Heart right ventricle (tissue), 16 donors: ENCODE measurements at regions not wholly inside any gene's neighbourhood (a gene's known extent, or its start where the extent isn't known, plus 50 kb on each side); places are given as distances from the start of the nearest gene placed in this dataset.

Experiments
- ATAC-seq, 8 donors: fragments of 200-7000 bp; cut with Tn5 transposase; one replicate each; pipeline ENCODE4 v1.9.1; 2020; ENCODE audit warnings: mild to moderate bottlenecking in 8 of 8, moderate library complexity in 8 of 8, moderate number of reproducible peaks in 1 of 8
- DNase-seq, 2 donors: peaks; one replicate each; pipeline ENCODE4 v3.0.0-alpha.2; 2020
- H3K27ac ChIP-seq, 10 donors: fragments of 200-600 bp; sonication (generic) in 2 of 10; one replicate each; pipeline versions ENCODE4 v1.5.0 to v1.8.0; 2020 to 2022; ENCODE audit warnings: mild to moderate bottlenecking in 3 of 10
- H3K27me3 ChIP-seq, 7 donors: fragments of 200-600 bp; one replicate each; pipeline ENCODE4 v1.8.0; 2021 to 2022; ENCODE audit warnings: mild to moderate bottlenecking in 2 of 7
- H3K36me3 ChIP-seq, 9 donors: fragments of 200-600 bp; sonication (generic) in 1 of 9; one replicate each; pipeline versions ENCODE4 v1.5.0 to v1.8.0; 2020 to 2022; ENCODE audit warnings: mild to moderate bottlenecking in 2 of 9
- H3K4me1 ChIP-seq, 9 donors: fragments of 200-600 bp; sonication (generic) in 1 of 9; one replicate each; pipeline versions ENCODE4 v1.5.0 to v1.8.0; 2020 to 2022; ENCODE audit warnings: mild to moderate bottlenecking in 4 of 9
- H3K4me3 ChIP-seq, 10 donors: fragments of 200-600 bp; sonication (generic) in 2 of 10; one replicate each; pipeline versions ENCODE4 v1.5.0 to v1.8.0; 2020 to 2022; ENCODE audit warnings: mild to moderate bottlenecking in 7 of 10, moderate library complexity in 2 of 10
- H3K9me3 ChIP-seq, 11 donors: fragments of 200-600 bp in 10 of 11; sonication (generic) in 2 of 11; one replicate each; pipeline versions ENCODE4 v1.5.0 to v1.8.0; 2013 to 2022; ENCODE audit warnings: mild to moderate bottlenecking in 2 of 11, control low read depth in 1 of 11, moderate library complexity in 1 of 11
- CTCF ChIP-seq, 9 donors: fragments of 200-600 bp; sonication (generic) in 2 of 9; IDR thresholded peaks; one replicate each; pipeline versions ENCODE4 v1.5.0 to v1.8.0; 2021 to 2022; ENCODE audit warnings: antibody characterized with exemption in 9 of 9, mild to moderate bottlenecking in 5 of 9, moderate library complexity in 1 of 9
- WGBS, 2 donors: extraction: QIAGEN DNeasy Blood & Tissue Kit; methylation state at CpG; one replicate each; pipeline ENCODE4 v1.1.7; 2013; ENCODE audit warnings: inconsistent platforms in 1 of 2; 5-methylcytosine and 5-hydroxymethylcytosine counted together
- intact Hi-C, 10 donors: fragments of 100-400 bp; cut with DNase I; formaldehyde crosslinking; loops; one replicate each; pipeline versions ENCODE4 v1.11.1 to v1.14.2; 2022
- donor health status: Arrhythmogenic right ventricular cardiomyopathy.
- donor health status: ischemic (EF 13 %, LVEDD 7.1; RV severe dilation, severe dysfunction).
- donor health status: healthy with polysubstance abuse.
- donor health status: DM: no; HTN: yes; CAD: no.
- donor health status: DM: no; HTN: no; CAD: no.
- donor health status: ischemic (EF 25% LVEDD 6.9; RV normal size, moderate dysfunction).
- donor health status: ischemic (EF 25% LVEDD 5.7; RV mildly dilated, moderate dysfunction).
- donor health status: healthy.
- donor health status: DM: yes; HTN: yes; CAD: no.
- donor health status: Ischemic cardiomyopathy.
- donor health status: ischemic (EF 35%, LVEDD 5.7; RV mildly dilated, moderate dysfunction).
- donor health status: nonischemic (EF 11% LVEDD 7.7; RV severe dilation, severe dysfunction).
- donor health status: DM: yes; HTN: yes; CAD: no.
- donor health status: PGD.
- donor health status: ischemic (EF 29% LVEDD 5.4; RV normal size, mild dysfunction).
- donor health status: nonischemic (EF 23%, LVEDD 6.1; RV moderate dilation, normal function).

- peaks cover 0 to 28% (median 5%) of the 10 kb centered on the region in 11 donors for H3K9me3 ChIP-seq
- peak overlapping the region in 1 of 10 donors; percentile 85 for H3K27ac ChIP-seq
- H3K36me3 ChIP-seq: no peaks in the 10 kb centered on the region
- ATAC-seq (peak in 6 of 8 donors; percentile 25 to 73 (median 56)), DNase-seq (no peak)
- no peak for TF ChIP-seq CTCF (IDR thresholded peaks at IDR 0.05)
- no peaks in the 10 kb centered on the region for H3K27me3 ChIP-seq
- intact Hi-C loops: no loop called here
- WGBS, 2 donors: 40 to 49% methylated on average over 3 of the region's 3 CpGs
- H3K4me1 ChIP-seq: peaks cover 0 to 28% (median 0%) of the 10 kb centered on the region in 9 donors
- no peak overlapping the region for H3K4me3 ChIP-seq
Observed at GRCh38 chr7:84248267-84248666, 53.7 kb upstream of the SEMA3A start.

GRCh38 chr7:84247591-84247990, 53.0 kb upstream of the SEMA3A start:
- H3K4me1 ChIP-seq: peaks cover 0 to 28% (median 0%) of the 10 kb centered on the region in 9 donors
- DNase-seq (no peak), ATAC-seq (no peak)
- WGBS, 2 donors: 95 to 100% methylated on average over 1 of the region's 1 CpG
- intact Hi-C loops: no loop called here
- H3K27ac ChIP-seq: peak overlapping the region in 1 of 10 donors; percentile 20
- H3K9me3 ChIP-seq: peaks cover 0 to 33% (median 5%) of the 10 kb centered on the region in 11 donors
- H3K36me3 ChIP-seq: no peaks in the 10 kb centered on the region
- H3K4me3 ChIP-seq: no peak overlapping the region
- no peak for TF ChIP-seq CTCF (IDR thresholded peaks at IDR 0.05)
- H3K27me3 ChIP-seq: no peaks in the 10 kb centered on the region

- H3K27ac ChIP-seq: peak overlapping the region in 1 of 10 donors; percentile 32
- ATAC-seq (no peak), DNase-seq (peak in 1 of 2 donors; percentile 10)
- H3K4me3 ChIP-seq: no peak overlapping the region
- H3K9me3 ChIP-seq: peaks cover 0 to 49% (median 5%) of the 10 kb centered on the region in 11 donors
- no peaks in the 10 kb centered on the region for H3K27me3 ChIP-seq
- intact Hi-C loops: no loop called here
- 79 to 82% methylated on average over 5 of the region's 5 CpGs for WGBS, 2 donors
- H3K36me3 ChIP-seq: no peaks in the 10 kb centered on the region
- no peak for TF ChIP-seq CTCF (IDR thresholded peaks at IDR 0.05)
- peaks cover 0 to 28% (median 0%) of the 10 kb centered on the region in 9 donors for H3K4me1 ChIP-seq
Observed at GRCh38 chr7:84245835-84246234, 51.2 kb upstream of the SEMA3A start.
